Trophoblast cell (in vitro differentiated cells and primary cell): ENCODE measurements at regions not wholly inside any gene's neighbourhood (a gene's known extent, or its start where the extent isn't known, plus 50 kb on each side); places are given as distances from the start of the nearest gene placed in this dataset.

Source experiments
- DNase-seq, 2 donors: peaks; one replicate each; pipeline ENCODE4 v3.0.0-alpha.2; 2016
- H2AFZ ChIP-seq: 2 replicates; pipeline ENCODE4 v1.6.1; 2013; ENCODE audit warnings: low read length, moderate library complexity, mild to moderate bottlenecking; ENCODE audit not compliant: insufficient read depth, poor library complexity
- H2AK5ac ChIP-seq: 2 replicates; pipeline ENCODE4 v1.6.1; 2013; ENCODE audit warnings: mild to moderate bottlenecking, low read length
- H2BK120ac ChIP-seq: 2 replicates; pipeline ENCODE4 v1.6.1; 2013; ENCODE audit warnings: low read length, mild to moderate bottlenecking, moderate library complexity; ENCODE audit not compliant: insufficient read depth, poor library complexity
- H2BK12ac ChIP-seq: 2 replicates; pipeline ENCODE4 v1.6.1; 2013; ENCODE audit warnings: mild to moderate bottlenecking, low read length, moderate library complexity
- H2BK5ac ChIP-seq: 2 replicates; pipeline ENCODE4 v1.6.1; 2013; ENCODE audit warnings: low read length, low read depth, moderate library complexity, mild to moderate bottlenecking; ENCODE audit not compliant: poor library complexity
- H3K14ac ChIP-seq: 2 replicates; pipeline ENCODE4 v1.6.1; 2013; ENCODE audit warnings: mild to moderate bottlenecking, low read length
- H3K18ac ChIP-seq: 2 replicates; pipeline ENCODE4 v1.6.1; 2013; ENCODE audit warnings: mild to moderate bottlenecking, low read length
- H3K23ac ChIP-seq: 2 replicates; pipeline ENCODE4 v1.6.1; 2013; ENCODE audit warnings: low read length
- H3K27ac ChIP-seq: 2 replicates; pipeline ENCODE4 v1.5.1; 2013; ENCODE audit warnings: low read depth, mild to moderate bottlenecking, inconsistent platforms, low read length, moderate library complexity
- H3K27me3 ChIP-seq: 2 replicates; pipeline ENCODE4 v1.6.1; 2013; ENCODE audit warnings: inconsistent platforms, mild to moderate bottlenecking, low read length, moderate library complexity; ENCODE audit not compliant: insufficient read depth
- H3K36me3 ChIP-seq, 2 experiments: 1 replicate in 1 of 2; 2 replicates in 1 of 2; pipeline ENCODE4 v1.6.1; 2013; ENCODE audit warnings: low read length in 2 of 2, mild to moderate bottlenecking in 2 of 2, moderate library complexity in 1 of 2; ENCODE audit not compliant: insufficient read depth in 2 of 2, control insufficient read depth in 1 of 2
- H3K4ac ChIP-seq: 2 replicates; pipeline ENCODE4 v1.6.1; 2013; ENCODE audit warnings: low read depth, mild to moderate bottlenecking, low read length, moderate library complexity
- H3K4me1 ChIP-seq, 2 experiments: 1 replicate in 1 of 2; 2 replicates in 1 of 2; pipeline ENCODE4 v1.6.1; 2013; ENCODE audit warnings: low read length in 2 of 2, mild to moderate bottlenecking in 2 of 2, moderate library complexity in 1 of 2; ENCODE audit not compliant: insufficient read depth in 2 of 2, control insufficient read depth in 1 of 2
- H3K4me2 ChIP-seq: 2 replicates; pipeline ENCODE4 v1.6.1; 2013; ENCODE audit warnings: inconsistent platforms, mild to moderate bottlenecking, low read length, moderate library complexity
- H3K4me3 ChIP-seq: 2 replicates; pipeline ENCODE4 v1.5.1; 2013; ENCODE audit warnings: mild to moderate bottlenecking, low read depth, low read length, inconsistent platforms
- H3K79me1 ChIP-seq: one replicate; pipeline ENCODE4 v1.6.1; 2013; ENCODE audit warnings: low read length
- H3K79me2 ChIP-seq: 2 replicates; pipeline ENCODE4 v1.6.1; 2013; ENCODE audit warnings: low read length, mild to moderate bottlenecking; ENCODE audit not compliant: control insufficient read depth, insufficient read depth, poor library complexity
- H3K9ac ChIP-seq: 2 replicates; pipeline ENCODE4 v1.6.1; 2013; ENCODE audit warnings: mild to moderate bottlenecking, low read length
- H3K9me3 ChIP-seq: 2 replicates; pipeline ENCODE4 v1.6.1; 2013; ENCODE audit warnings: low read depth, mild to moderate bottlenecking, control low read depth, inconsistent platforms, low read length; ENCODE audit not compliant: insufficient read depth
- H4K12ac ChIP-seq: 2 replicates; pipeline ENCODE4 v1.6.1; 2013; ENCODE audit warnings: low read depth, mild to moderate bottlenecking, low read length, moderate library complexity
- H4K8ac ChIP-seq: 2 replicates; pipeline ENCODE4 v1.6.1; 2013; ENCODE audit warnings: low read depth, mild to moderate bottlenecking, low read length, moderate library complexity
- H4K91ac ChIP-seq: one replicate; pipeline ENCODE4 v1.6.1; 2013; ENCODE audit warnings: low read depth, mild to moderate bottlenecking, low read length, moderate library complexity
- WGBS: extraction: QIAGEN DNeasy Blood & Tissue Kit; methylation state at CpG from one replicate; pipeline ENCODE4 v1.1.7; 2013; ENCODE audit warnings: missing lambda C conversion rate; ENCODE audit not compliant: insufficient read length, insufficient coverage; ENCODE audit errors: extremely low coverage; 5-methylcytosine and 5-hydroxymethylcytosine counted together

- H3K14ac ChIP-seq = no peak overlapping the region
- WGBS = no CpG with 5 or more reads among the region's 3 CpGs
- H2AK5ac ChIP-seq = no peak overlapping the region
- H3K4me1 ChIP-seq = no peaks in the 10 kb centered on the region
- no peak overlapping the region for H3K18ac ChIP-seq
- no peak overlapping the region for H2BK12ac ChIP-seq
- H2AFZ ChIP-seq = no peak overlapping the region
- no peak for DNase-seq
- no peak overlapping the region for H3K9ac ChIP-seq
- H3K9me3 ChIP-seq = no peaks in the 10 kb centered on the region
- H3K23ac ChIP-seq = no peak overlapping the region
- no peak overlapping the region for H4K8ac ChIP-seq
- H3K36me3 ChIP-seq = no peaks in the 10 kb centered on the region
- H2BK120ac ChIP-seq = no peak overlapping the region
- H3K27me3 ChIP-seq = no peaks in the 10 kb centered on the region
- no peak overlapping the region for H3K27ac ChIP-seq
- no peak overlapping the region for H4K12ac ChIP-seq
- no peaks in the 10 kb centered on the region for H3K79me2 ChIP-seq
- H3K4me2 ChIP-seq = no peak overlapping the region
- H4K91ac ChIP-seq = no peak overlapping the region
- H3K79me1 ChIP-seq = no peaks in the 10 kb centered on the region
- no peak overlapping the region for H2BK5ac ChIP-seq
- no peak overlapping the region for H3K4ac ChIP-seq
- H3K4me3 ChIP-seq = no peak overlapping the region
These were observed 495.8 kb downstream of the PSAT1 start for GRCh38 chr9:78792745-78793144.

GRCh38 chr9:78805771-78806170 is 508.8 kb downstream of the PSAT1 start:
- no peaks in the 10 kb centered on the region for H3K36me3 ChIP-seq
- H3K9ac ChIP-seq = no peak overlapping the region
- no CpG with 5 or more reads among the region's 2 CpGs for WGBS
- H3K27ac ChIP-seq = no peak overlapping the region
- H3K4ac ChIP-seq = no peak overlapping the region
- H3K79me2 ChIP-seq = no peaks in the 10 kb centered on the region
- no peak overlapping the region for H3K23ac ChIP-seq
- no peaks in the 10 kb centered on the region for H3K4me1 ChIP-seq
- H3K79me1 ChIP-seq = no peaks in the 10 kb centered on the region
- H4K12ac ChIP-seq = no peak overlapping the region
- no peak for DNase-seq
- H2BK120ac ChIP-seq = no peak overlapping the region
- H4K91ac ChIP-seq = no peak overlapping the region
- no peak overlapping the region for H2AK5ac ChIP-seq
- no peaks in the 10 kb centered on the region for H3K27me3 ChIP-seq
- H4K8ac ChIP-seq = no peak overlapping the region
- no peak overlapping the region for H3K14ac ChIP-seq
- H2BK12ac ChIP-seq = no peak overlapping the region
- H2BK5ac ChIP-seq = no peak overlapping the region
- H3K4me2 ChIP-seq = no peak overlapping the region
- no peak overlapping the region for H3K4me3 ChIP-seq
- H3K9me3 ChIP-seq = no peaks in the 10 kb centered on the region
- no peak overlapping the region for H2AFZ ChIP-seq
- no peak overlapping the region for H3K18ac ChIP-seq

- no peak overlapping the region for H4K12ac ChIP-seq
These were observed 509.7 kb downstream of the PSAT1 start for GRCh38 chr9:78806492-78807160.

GRCh38 chr9:78807286-78807685 is 510.4 kb downstream of the PSAT1 start:
- no peak overlapping the region for H2BK120ac ChIP-seq
- H3K4me2 ChIP-seq = no peak overlapping the region
- no peak overlapping the region for H3K4ac ChIP-seq
- H3K27me3 ChIP-seq = no peaks in the 10 kb centered on the region
- no peak overlapping the region for H3K23ac ChIP-seq
- no peaks in the 10 kb centered on the region for H3K9me3 ChIP-seq
- no peak overlapping the region for H2BK5ac ChIP-seq
- H3K18ac ChIP-seq = no peak overlapping the region
- no peak overlapping the region for H3K14ac ChIP-seq
- no peak overlapping the region for H2AK5ac ChIP-seq
- H3K9ac ChIP-seq = no peak overlapping the region
- no peak overlapping the region for H4K8ac ChIP-seq
- DNase-seq = peak in 1 of 2 donors; percentile 21
- H3K4me1 ChIP-seq = no peaks in the 10 kb centered on the region
- no peak overlapping the region for H4K91ac ChIP-seq
- no CpG with 5 or more reads among the region's 4 CpGs for WGBS
- H3K79me2 ChIP-seq = no peaks in the 10 kb centered on the region
- no peak overlapping the region for H2BK12ac ChIP-seq
- H3K36me3 ChIP-seq = no peaks in the 10 kb centered on the region
- no peaks in the 10 kb centered on the region for H3K79me1 ChIP-seq
- no peak overlapping the region for H2AFZ ChIP-seq
- H3K4me3 ChIP-seq = no peak overlapping the region
- no peak overlapping the region for H3K27ac ChIP-seq
- H4K12ac ChIP-seq = no peak overlapping the region

More at GRCh38 chr9:78806492-78807160, 509.7 kb downstream of the PSAT1 start:
- H3K4me3 ChIP-seq = no peak overlapping the region
- H3K79me1 ChIP-seq = no peaks in the 10 kb centered on the region
- H3K27ac ChIP-seq = no peak overlapping the region
- H2AK5ac ChIP-seq = no peak overlapping the region
- no peaks in the 10 kb centered on the region for H3K79me2 ChIP-seq
- H3K9ac ChIP-seq = no peak overlapping the region
- no peak overlapping the region for H3K23ac ChIP-seq
- H3K4me1 ChIP-seq = no peaks in the 10 kb centered on the region
- no peaks in the 10 kb centered on the region for H3K9me3 ChIP-seq
- no peak overlapping the region for H3K4ac ChIP-seq
- no peak overlapping the region for H3K18ac ChIP-seq
- H2AFZ ChIP-seq = no peak overlapping the region
- no peak overlapping the region for H2BK5ac ChIP-seq
- no peak overlapping the region for H3K4me2 ChIP-seq
- H3K14ac ChIP-seq = no peak overlapping the region
- H4K8ac ChIP-seq = no peak overlapping the region
- no peak overlapping the region for H2BK12ac ChIP-seq
- no peak overlapping the region for H4K91ac ChIP-seq
- no peak overlapping the region for H2BK120ac ChIP-seq
- WGBS = no CpG with 5 or more reads among the region's 4 CpGs
- H3K36me3 ChIP-seq = no peaks in the 10 kb centered on the region
- no peaks in the 10 kb centered on the region for H3K27me3 ChIP-seq
- no peak for DNase-seq
